ENCODE measurements at regions not wholly inside any gene's neighbourhood (a gene's known extent, or its start where the extent isn't known, plus 50 kb on each side); places are given as distances from the start of the nearest gene placed in this dataset.

DNA sequence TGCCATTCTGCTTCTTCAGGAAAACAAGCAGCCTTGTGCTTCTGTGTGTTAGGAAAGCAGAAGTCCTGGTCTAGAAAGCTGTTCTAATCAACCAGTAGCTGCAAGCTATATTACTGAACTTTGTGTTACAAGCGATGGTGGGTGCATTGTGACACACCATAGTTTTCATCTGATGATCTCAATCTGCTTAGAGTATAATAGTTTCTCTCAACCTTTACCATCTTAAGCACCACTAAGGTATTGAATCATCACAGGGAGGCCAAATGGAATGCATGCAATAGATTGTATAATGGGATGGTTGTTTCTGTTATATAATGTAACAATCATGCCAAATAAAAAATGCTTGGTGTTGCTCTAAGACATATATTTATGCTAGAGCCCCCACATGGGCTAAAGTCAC is 771.7 kb downstream of the NOVA1 start:
- H4K20me1 ChIP-seq (replicated peaks; ENCODE audit: control insufficient read depth, insufficient read depth, low read length) = no peaks in the 10 kb centered on the region
- no peaks in the 10 kb centered on the region for H3K79me2 ChIP-seq (ENCODE audit: control insufficient read depth, insufficient read depth, low read length)
- no peaks in the 10 kb centered on the region for H3K9me1 ChIP-seq (ENCODE audit: control insufficient read depth, insufficient read depth, low read length)
- in situ Hi-C loops (cut with MboI) = no loop called here
- POLR2A ChIA-PET = no interaction called here
- BruUV-seq (replicated peaks) = no TSS peak
- DNase-seq (ENCODE audit: extremely low read depth in 1 of 4, low spot score in 3 of 4) (no peak), FAIRE-seq (no peak), ATAC-seq (no peak)
- CTCF ChIA-PET (ENCODE audit: low intra/inter-chr PET ratio) = no interaction called here
- TF ChIP-seq HDAC3 (IDR thresholded peaks at IDR 0.05; ENCODE audit: borderline replicate concordance, partially characterized antibody) = no peak
- TF ChIP-seq CREM (IDR thresholded peaks at IDR 0.05; ENCODE audit: low read depth) = no peak
- TF ChIP-seq, protein P1, sequence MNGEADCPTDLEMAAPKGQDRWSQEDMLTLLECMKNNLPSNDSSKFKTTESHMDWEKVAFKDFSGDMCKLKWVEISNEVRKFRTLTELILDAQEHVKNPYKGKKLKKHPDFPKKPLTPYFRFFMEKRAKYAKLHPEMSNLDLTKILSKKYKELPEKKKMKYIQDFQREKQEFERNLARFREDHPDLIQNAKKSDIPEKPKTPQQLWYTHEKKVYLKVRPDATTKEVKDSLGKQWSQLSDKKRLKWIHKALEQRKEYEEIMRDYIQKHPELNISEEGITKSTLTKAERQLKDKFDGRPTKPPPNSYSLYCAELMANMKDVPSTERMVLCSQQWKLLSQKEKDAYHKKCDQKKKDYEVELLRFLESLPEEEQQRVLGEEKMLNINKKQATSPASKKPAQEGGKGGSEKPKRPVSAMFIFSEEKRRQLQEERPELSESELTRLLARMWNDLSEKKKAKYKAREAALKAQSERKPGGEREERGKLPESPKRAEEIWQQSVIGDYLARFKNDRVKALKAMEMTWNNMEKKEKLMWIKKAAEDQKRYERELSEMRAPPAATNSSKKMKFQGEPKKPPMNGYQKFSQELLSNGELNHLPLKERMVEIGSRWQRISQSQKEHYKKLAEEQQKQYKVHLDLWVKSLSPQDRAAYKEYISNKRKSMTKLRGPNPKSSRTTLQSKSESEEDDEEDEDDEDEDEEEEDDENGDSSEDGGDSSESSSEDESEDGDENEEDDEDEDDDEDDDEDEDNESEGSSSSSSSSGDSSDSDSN (IDR thresholded peaks at IDR 0.05; ENCODE audit: borderline replicate concordance in 1 of 2, low read depth in 2 of 2, low read length in 2 of 2) = no peak
- no peak for TF ChIP-seq POLR2AphosphoS2 (IDR thresholded peaks at IDR 0.05; ENCODE audit: low read length)
- TF ChIP-seq, protein P2, sequence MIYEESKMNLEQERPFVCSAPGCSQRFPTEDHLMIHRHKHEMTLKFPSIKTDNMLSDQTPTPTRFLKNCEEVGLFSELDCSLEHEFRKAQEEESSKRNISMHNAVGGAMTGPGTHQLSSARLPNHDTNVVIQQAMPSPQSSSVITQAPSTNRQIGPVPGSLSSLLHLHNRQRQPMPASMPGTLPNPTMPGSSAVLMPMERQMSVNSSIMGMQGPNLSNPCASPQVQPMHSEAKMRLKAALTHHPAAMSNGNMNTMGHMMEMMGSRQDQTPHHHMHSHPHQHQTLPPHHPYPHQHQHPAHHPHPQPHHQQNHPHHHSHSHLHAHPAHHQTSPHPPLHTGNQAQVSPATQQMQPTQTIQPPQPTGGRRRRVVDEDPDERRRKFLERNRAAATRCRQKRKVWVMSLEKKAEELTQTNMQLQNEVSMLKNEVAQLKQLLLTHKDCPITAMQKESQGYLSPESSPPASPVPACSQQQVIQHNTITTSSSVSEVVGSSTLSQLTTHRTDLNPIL (CRISPR knock-in tag; IDR thresholded peaks at IDR 0.05) = no peak
- TF ChIP-seq ZNF184 (CRISPR knock-in tag; IDR thresholded peaks at IDR 0.05) = no peak
- TF ChIP-seq BCOR (IDR thresholded peaks at IDR 0.05) = no peak
- H3K36me3 ChIP-seq (ENCODE audit: control insufficient read depth, insufficient read depth, low read length) = no peaks in the 10 kb centered on the region
- H3K4me3 ChIP-seq = no peak overlapping the region
- intact Hi-C loops (cut with micrococcal nuclease) = no loop called here
- H3K4me2 ChIP-seq (ENCODE audit: insufficient read depth, low read length) = no peak overlapping the region
- H3K9me3 ChIP-seq (replicated peaks; ENCODE audit: control insufficient read depth, insufficient read depth, low read depth, low read length) = no peaks in the 10 kb centered on the region
- 0% methylated on average over 1 of the region's 1 CpG for WGBS (ENCODE audit: insufficient coverage, low coverage, missing lambda C conversion rate)
- H3K27me3 ChIP-seq (ENCODE audit: control insufficient read depth in 2 of 2, insufficient read depth in 2 of 2, low read length in 2 of 2) = no peaks in the 10 kb centered on the region
- H3K9ac ChIP-seq (ENCODE audit: insufficient read depth in 1 of 2, low read depth in 2 of 2, low read length in 2 of 2) = no peak overlapping the region
- H2AFZ ChIP-seq (ENCODE audit: low read depth, low read length) = no peak overlapping the region
- no peaks in the 10 kb centered on the region for H3K4me1 ChIP-seq (replicated peaks in 1 of 2; ENCODE audit: control insufficient read depth in 2 of 2, insufficient read depth in 2 of 2, low read length in 2 of 2)
- H3K27ac ChIP-seq (ENCODE audit: extremely low read depth, low read depth, low read length) = no peak overlapping the region

Data from K562 (cell line).